ENCODE measurements at regions not wholly inside any gene's neighbourhood (a gene's known extent, or its start where the extent isn't known, plus 50 kb on each side); places are given as distances from the start of the nearest gene placed in this dataset.
"Not testable (repeated sequence)": the region's sequence is repeated elsewhere in the genome, so short reads cannot be mapped to it uniquely, and the experiment has no call there.

DNA sequence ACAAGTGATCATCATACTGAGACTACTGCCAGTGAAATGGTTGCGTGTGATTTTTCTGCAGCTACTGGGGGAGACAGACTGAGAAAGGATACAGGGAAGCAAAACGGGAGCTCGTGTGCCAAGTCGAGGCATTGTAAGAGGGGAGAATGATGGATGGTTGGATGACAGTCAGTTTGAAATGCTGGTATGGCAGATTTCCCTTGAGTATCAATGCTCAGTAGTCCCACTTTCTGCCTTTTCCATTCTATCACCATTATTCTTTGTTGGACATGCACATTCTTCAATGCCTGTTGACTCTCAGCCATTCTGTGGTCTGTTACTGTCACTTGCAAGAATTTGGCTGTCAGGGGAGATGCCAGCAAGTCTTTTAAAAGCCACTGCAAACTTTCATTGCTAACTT, 510.6 kb upstream of the RBFOX1 start:
- no peak overlapping the region for H3K4me3 Mint-ChIP-seq
- no peaks in the 10 kb centered on the region for H3K4me1 Mint-ChIP-seq (ENCODE audit: low read depth in 2 of 2)
- no peak for DNase-seq
- no peaks in the 10 kb centered on the region for H3K36me3 Mint-ChIP-seq (ENCODE audit: insufficient read depth)
- H3K9me3 Mint-ChIP-seq = peaks cover 15 to 22% of the 10 kb centered on the region in 2 donors
- H3K27ac Mint-ChIP-seq = no peak overlapping the region
- no peak for ATAC-seq (replicated peaks)
- H3K27me3 Mint-ChIP-seq = no peaks in the 10 kb centered on the region

DNA sequence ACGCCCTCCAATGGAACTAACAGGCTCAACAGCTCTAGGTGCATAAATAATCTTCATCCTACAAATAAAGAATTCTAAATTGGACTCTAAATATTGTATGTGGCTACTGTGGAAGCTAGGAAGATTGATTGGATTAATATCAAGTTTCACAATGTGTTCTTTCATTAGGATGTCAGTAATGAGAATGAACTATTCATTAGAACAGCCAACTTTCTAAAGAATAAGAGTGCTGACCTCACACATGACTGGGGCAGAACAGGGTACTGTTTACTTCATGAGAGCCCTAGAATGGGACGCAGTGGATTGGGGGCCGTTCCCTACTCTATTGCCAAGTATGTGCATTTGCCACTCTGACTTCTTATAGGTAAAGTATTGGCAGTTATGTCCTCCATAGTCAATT, 528.2 kb upstream of the RBFOX1 start:
- no peaks in the 10 kb centered on the region for H3K27me3 Mint-ChIP-seq

DNA sequence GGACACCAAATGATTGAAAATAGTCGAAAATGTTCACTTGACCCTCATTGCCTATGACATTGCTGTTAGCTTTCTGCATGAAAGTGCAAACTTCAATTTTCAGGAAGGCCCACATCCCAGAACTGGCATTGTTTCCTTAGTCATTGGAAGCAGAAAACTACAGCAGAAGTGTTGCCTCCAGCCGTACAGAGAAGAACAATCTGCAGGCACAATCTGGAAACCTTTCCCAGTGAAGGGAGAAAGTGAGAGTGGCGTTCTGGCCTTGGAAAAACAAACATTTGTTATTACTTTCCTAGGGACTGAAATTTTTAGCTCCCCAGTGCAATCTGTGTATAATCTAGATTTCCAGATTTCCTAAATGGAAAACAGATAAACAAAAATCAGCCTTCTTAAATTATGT, 529.5 kb upstream of the RBFOX1 start:
- Mint-ChIP-seq H3K4me3 (no peak overlapping the region), H3K9me3 (peaks cover 14 to 21% of the 10 kb centered on the region in 2 donors), H3K27me3 (no peaks in the 10 kb centered on the region), H3K27ac (no peak overlapping the region), H3K4me1 (ENCODE audit: low read depth in 2 of 2) (no peaks in the 10 kb centered on the region), H3K36me3 (ENCODE audit: insufficient read depth) (no peaks in the 10 kb centered on the region)
- DNase-seq (no peak), ATAC-seq (replicated peaks) (no peak)

More for the DNA sequence above, 528.2 kb upstream of the RBFOX1 start:
- Mint-ChIP-seq H3K27ac (no peak overlapping the region), H3K36me3 (ENCODE audit: insufficient read depth) (no peaks in the 10 kb centered on the region), H3K9me3 (peaks cover 10 to 13% of the 10 kb centered on the region in 2 donors), H3K4me1 (ENCODE audit: low read depth in 2 of 2) (no peaks in the 10 kb centered on the region), H3K4me3 (no peak overlapping the region)
- DNase-seq (no peak), ATAC-seq (replicated peaks) (no peak)

DNA sequence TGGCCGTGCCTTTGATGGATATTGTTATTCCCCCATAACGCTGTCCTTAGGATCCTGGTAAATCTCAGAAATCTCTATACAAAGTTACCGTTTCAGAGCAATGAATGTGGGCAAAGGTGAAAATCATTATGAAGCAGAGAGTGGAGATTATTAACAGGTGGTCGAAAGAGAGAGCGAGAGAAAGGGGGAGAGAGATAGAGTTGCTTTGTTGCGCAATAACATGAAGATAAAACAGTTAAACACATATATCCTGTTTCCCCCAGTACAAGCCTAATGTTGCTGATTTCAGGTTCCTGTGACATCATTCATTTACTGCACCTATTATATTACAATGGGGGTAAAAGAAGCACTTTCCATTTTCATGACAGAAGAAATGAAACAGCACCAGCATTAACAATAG, 535.4 kb upstream of the RBFOX1 start:
- peaks cover 23 to 28% of the 10 kb centered on the region in 2 donors for H3K9me3 Mint-ChIP-seq
- no peak overlapping the region for H3K4me3 Mint-ChIP-seq
- no peaks in the 10 kb centered on the region for H3K4me1 Mint-ChIP-seq (ENCODE audit: low read depth in 2 of 2)
- H3K27ac Mint-ChIP-seq = no peak overlapping the region
- ATAC-seq (replicated peaks) (no peak), DNase-seq (no peak)
- H3K36me3 Mint-ChIP-seq (ENCODE audit: insufficient read depth) = no peaks in the 10 kb centered on the region
- no peaks in the 10 kb centered on the region for H3K27me3 Mint-ChIP-seq

DNA sequence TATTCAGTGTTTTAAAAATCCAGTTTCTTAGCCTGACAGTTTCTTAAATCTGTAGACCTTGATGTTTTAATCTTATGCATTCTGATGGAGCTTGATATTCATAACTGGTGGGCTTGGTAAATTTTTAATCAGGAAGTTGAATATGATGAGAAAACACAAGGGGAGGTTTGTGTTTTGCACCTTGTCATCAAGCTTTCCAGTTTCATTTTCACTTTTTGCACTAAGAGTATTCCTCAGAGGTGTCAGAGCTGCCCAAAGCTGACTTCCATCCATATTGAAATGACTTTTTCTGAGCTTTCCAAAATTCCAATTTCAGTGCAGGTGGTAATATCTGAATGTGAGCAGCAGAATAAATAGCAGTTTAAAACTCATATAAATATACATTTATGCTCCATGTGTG, 555.0 kb upstream of the RBFOX1 start:
- no peak for ATAC-seq (replicated peaks)
- Mint-ChIP-seq H3K27me3 (no peaks in the 10 kb centered on the region), H3K36me3 (ENCODE audit: insufficient read depth) (no peaks in the 10 kb centered on the region), H3K4me1 (ENCODE audit: low read depth in 2 of 2) (no peaks in the 10 kb centered on the region), H3K27ac (peak overlapping the region in 1 of 2 donors; percentile 11), H3K4me3 (peak overlapping the region in 1 of 2 donors; percentile 21), H3K9me3 (peaks cover 0 to 2% of the 10 kb centered on the region in 2 donors)
- no peak for DNase-seq

DNA sequence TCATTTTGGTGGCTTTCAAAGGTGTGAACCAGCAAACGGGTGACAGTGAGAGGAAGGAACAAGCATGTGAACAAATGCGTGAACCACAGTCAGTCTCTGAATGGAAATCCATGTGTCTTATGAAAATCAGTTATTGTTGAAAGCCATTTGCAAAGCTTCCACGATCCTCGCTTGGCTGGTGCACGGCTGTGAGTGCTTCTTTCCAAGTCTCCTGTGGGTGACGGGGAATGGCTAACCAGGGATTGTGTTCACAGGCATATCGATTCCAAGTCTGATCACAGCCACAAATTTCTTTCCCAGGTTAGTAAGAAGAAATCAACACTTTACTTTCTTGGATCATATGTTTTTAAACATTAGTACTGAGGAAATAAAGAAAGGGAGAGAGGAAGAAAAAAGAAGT, 556.9 kb upstream of the RBFOX1 start:
- no peaks in the 10 kb centered on the region for H3K4me1 Mint-ChIP-seq (ENCODE audit: low read depth in 2 of 2)
- no peaks in the 10 kb centered on the region for H3K36me3 Mint-ChIP-seq (ENCODE audit: insufficient read depth)
- no peak for DNase-seq
- H3K4me3 Mint-ChIP-seq = no peak overlapping the region
- peaks cover 0 to 2% of the 10 kb centered on the region in 2 donors for H3K9me3 Mint-ChIP-seq
- ATAC-seq (replicated peaks) = no peak
- no peak overlapping the region for H3K27ac Mint-ChIP-seq
- no peaks in the 10 kb centered on the region for H3K27me3 Mint-ChIP-seq

DNA sequence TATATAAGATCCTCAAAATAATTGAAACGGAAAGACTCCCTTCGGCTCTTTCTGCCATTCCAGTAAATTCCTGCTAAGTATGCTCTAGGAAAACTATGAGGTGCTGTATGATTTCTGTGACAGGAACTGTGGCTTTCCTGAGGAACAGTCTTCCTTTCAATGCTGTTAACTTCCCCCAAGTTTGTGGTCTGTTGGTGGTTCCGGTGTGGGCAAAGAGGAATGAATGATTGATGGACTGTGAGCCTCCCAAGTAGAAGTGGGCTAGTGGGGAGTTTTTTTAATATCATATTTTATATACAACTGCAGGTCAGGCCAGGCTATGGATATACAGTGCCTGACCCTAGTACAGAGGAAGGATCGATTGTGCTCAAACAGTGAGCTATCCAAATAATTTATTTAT, 560.7 kb upstream of the RBFOX1 start:
- Mint-ChIP-seq H3K36me3 (ENCODE audit: insufficient read depth) (no peaks in the 10 kb centered on the region), H3K4me1 (ENCODE audit: low read depth in 2 of 2) (no peaks in the 10 kb centered on the region), H3K27ac (no peak overlapping the region), H3K9me3 (peaks cover 0 to 2% of the 10 kb centered on the region in 2 donors), H3K4me3 (no peak overlapping the region), H3K27me3 (no peaks in the 10 kb centered on the region)
- ATAC-seq (replicated peaks) = no peak
- no peak for DNase-seq

DNA sequence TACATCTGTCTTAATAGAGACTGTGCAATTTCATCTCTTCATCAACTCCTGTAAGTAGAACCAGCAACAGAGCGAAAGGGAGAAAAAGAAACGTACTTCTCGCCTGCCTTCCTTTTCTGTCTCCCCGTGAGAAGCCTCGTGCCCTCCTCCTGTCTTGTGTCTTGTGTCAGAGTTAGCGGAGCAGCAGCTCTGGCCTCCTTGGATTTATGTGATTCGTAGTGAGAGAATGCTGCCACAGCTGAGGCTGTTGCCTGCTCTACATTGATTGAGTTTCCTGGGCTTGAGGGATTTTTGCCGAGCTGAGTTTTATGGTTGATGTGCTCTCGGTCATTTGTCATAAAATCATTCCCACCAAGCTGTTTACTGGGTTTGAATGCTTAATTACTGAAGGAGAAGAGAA, 579.1 kb upstream of the RBFOX1 start:
- H3K27ac Mint-ChIP-seq = no peak overlapping the region
- no peaks in the 10 kb centered on the region for H3K27me3 Mint-ChIP-seq
- H3K4me1 Mint-ChIP-seq (ENCODE audit: low read depth in 2 of 2) = no peaks in the 10 kb centered on the region

DNA sequence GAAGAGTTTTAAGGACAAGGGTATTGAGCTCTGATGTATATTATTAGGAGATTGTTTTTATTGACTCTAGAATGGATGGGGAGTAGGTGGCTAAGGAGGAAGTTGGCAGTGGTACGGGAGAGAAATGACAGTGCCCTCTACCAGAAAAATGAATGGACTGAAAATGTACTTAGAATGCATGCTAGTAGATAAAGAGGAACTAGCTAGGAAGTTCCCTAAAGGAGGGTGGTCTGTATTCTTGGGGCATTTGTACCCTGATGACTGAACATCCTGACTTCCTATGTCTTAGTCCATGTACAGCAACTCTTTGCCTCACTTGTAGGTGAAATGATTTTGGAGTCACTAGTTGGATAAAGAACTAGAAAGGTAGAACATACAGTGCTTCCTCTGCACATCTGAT, 581.5 kb upstream of the RBFOX1 start:
- peaks cover 13 to 21% of the 10 kb centered on the region in 2 donors for H3K9me3 Mint-ChIP-seq
- DNase-seq = no peak
- H3K27ac Mint-ChIP-seq = no peak overlapping the region
- H3K4me3 Mint-ChIP-seq = no peak overlapping the region
- no peaks in the 10 kb centered on the region for H3K4me1 Mint-ChIP-seq (ENCODE audit: low read depth in 2 of 2)
- H3K36me3 Mint-ChIP-seq (ENCODE audit: insufficient read depth) = no peaks in the 10 kb centered on the region
- ATAC-seq (replicated peaks) = no peak
- no peaks in the 10 kb centered on the region for H3K27me3 Mint-ChIP-seq

More for the DNA sequence above, 579.1 kb upstream of the RBFOX1 start:
- H3K9me3 Mint-ChIP-seq = peaks cover 15 to 25% of the 10 kb centered on the region in 2 donors
- DNase-seq (no peak), ATAC-seq (replicated peaks) (no peak)
- H3K36me3 Mint-ChIP-seq (ENCODE audit: insufficient read depth) = no peaks in the 10 kb centered on the region
- H3K4me3 Mint-ChIP-seq = no peak overlapping the region

DNA sequence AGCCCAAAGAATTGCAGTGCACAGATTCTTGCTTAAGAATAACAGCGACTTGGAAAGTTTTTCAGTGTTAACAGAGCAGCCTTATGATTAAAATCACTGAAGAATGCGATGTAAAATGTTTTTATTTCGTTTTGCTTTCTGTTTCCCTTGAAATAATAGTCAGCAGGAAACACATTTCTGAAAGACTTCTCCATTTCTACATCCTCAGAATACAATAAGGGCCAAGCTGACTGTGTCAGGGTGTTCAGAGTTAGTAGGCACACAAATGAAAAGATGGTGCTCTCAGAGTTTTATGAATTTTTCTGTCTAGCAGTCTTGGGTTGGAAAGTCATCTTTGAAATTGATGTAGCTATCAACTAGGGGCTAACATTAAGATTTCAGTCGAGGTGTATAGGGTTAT, 582.9 kb upstream of the RBFOX1 start:
- ATAC-seq (replicated peaks) (no peak), DNase-seq (no peak)
- Mint-ChIP-seq H3K27me3 (no peaks in the 10 kb centered on the region), H3K36me3 (ENCODE audit: insufficient read depth) (no peaks in the 10 kb centered on the region), H3K4me1 (ENCODE audit: low read depth in 2 of 2) (no peaks in the 10 kb centered on the region), H3K9me3 (peaks cover 13 to 23% of the 10 kb centered on the region in 2 donors), H3K4me3 (no peak overlapping the region), H3K27ac (no peak overlapping the region)

DNA sequence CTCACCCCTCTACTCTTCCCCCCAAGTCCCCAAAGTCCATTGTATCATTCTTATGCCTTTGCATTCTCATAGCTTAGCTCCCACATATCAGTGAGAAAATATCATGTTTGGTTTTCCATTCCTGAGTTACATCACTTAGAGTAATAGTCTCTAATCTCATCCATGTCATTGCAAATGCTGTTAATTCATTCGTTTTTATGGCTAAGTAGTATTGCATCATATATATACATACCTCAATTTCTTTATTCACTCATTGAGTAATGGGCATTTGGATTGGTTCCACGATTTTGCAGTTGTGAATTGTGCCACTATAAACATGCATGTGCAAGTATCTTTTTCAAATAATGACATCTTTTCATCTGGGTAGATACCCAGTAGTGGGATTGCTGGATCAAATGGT, 596.3 kb upstream of the RBFOX1 start:
- DNase-seq; H3K27ac Mint-ChIP-seq; H3K4me3 Mint-ChIP-seq; H3K36me3 Mint-ChIP-seq (ENCODE audit: insufficient read depth); ATAC-seq (replicated peaks); H3K4me1 Mint-ChIP-seq (ENCODE audit: low read depth in 2 of 2); H3K27me3 Mint-ChIP-seq; H3K9me3 Mint-ChIP-seq: not testable (repeated sequence)

DNA sequence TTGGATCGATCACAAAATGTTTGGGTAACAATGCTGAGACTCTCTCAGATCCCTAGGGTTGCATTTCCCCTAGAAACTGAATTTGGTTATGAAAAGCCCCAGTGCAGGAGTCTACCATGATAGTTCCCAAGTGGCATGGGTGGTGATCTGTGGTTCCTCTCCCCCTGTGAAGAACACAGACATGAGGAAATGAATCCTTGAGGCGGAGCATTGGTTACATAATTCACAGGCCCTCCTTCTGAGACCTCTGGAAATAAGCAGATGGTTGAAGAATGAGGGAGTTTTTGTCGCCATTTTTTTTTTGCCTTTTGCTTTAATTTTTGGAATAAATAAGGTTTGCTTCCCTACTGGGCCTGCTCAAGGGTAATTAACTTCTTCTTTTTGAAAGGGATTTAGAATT, 597.0 kb upstream of the RBFOX1 start:
- ATAC-seq (replicated peaks) = no peak
- Mint-ChIP-seq H3K27ac (no peak overlapping the region), H3K4me3 (no peak overlapping the region), H3K4me1 (ENCODE audit: low read depth in 2 of 2) (no peaks in the 10 kb centered on the region), H3K9me3 (peaks cover 0 to 2% of the 10 kb centered on the region in 2 donors), H3K36me3 (ENCODE audit: insufficient read depth) (no peaks in the 10 kb centered on the region), H3K27me3 (no peaks in the 10 kb centered on the region)
- no peak for DNase-seq

DNA sequence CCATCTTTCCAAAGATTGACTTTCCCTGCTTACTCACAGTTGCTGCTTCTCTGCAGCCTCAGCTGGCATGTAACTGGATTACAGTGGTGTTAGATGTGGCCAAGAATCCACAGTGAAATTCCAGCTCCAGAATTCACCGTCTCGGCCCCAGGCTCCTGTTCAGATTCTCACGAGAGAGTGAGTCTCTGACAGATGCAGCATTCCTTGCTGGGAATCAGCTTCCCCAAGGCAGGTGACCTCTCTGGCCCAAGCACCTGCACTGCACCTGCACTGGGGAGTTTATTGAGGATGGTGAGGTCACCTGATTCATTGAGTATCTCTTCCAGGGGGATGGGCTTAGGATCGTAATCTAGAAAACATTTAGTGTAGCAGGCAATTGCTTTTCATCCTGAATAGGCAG, 600.5 kb upstream of the RBFOX1 start:
- Mint-ChIP-seq H3K4me1 (ENCODE audit: low read depth in 2 of 2) (no peaks in the 10 kb centered on the region), H3K27me3 (no peaks in the 10 kb centered on the region), H3K9me3 (peaks cover 0 to 3% of the 10 kb centered on the region in 2 donors), H3K36me3 (ENCODE audit: insufficient read depth) (no peaks in the 10 kb centered on the region), H3K4me3 (no peak overlapping the region), H3K27ac (no peak overlapping the region)
- ATAC-seq (replicated peaks) (no peak), DNase-seq (no peak)

DNA sequence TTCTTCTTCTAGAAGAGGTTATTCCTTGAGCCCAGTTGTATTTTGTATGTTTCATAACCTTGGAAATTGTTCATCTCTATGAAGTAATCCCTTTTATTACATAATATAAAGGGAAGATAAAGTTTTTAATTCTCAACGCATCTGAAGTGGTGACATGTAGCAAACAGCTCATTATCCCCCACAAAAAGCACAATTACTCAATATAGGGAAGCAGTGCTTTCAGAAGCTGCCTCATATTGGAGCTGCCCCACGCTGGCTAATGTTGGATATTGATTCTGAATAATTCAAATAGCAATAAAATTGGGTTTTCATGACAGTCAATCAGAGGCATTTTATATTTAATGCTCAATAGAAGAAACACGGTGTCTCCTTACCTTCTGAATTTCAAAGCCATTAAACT, 604.3 kb upstream of the RBFOX1 start:
- peaks cover 1 to 3% of the 10 kb centered on the region in 2 donors for H3K9me3 Mint-ChIP-seq
- H3K36me3 Mint-ChIP-seq (ENCODE audit: insufficient read depth) = no peaks in the 10 kb centered on the region
- no peak overlapping the region for H3K4me3 Mint-ChIP-seq
- no peaks in the 10 kb centered on the region for H3K4me1 Mint-ChIP-seq (ENCODE audit: low read depth in 2 of 2)
- no peaks in the 10 kb centered on the region for H3K27me3 Mint-ChIP-seq
- ATAC-seq (replicated peaks) = no peak
- H3K27ac Mint-ChIP-seq = no peak overlapping the region
- no peak for DNase-seq

DNA sequence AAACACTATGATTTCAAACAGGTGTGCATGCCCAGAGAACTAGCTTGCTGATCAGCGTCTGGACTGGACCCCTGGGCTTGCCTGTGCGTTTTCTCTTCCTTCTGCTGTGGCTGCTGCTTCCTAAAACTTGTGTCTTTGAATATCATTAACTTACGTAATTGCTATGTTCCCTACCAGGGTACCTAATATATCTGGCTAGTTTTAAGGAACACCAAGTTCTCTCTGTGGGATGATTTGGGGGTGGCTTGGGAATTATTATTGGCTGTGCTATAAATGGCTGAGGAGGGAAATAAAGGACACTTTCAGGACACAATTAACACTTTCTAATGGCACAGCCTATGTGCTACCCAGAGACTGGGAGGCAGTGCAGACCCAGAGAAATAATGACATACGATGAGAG, 606.0 kb upstream of the RBFOX1 start:
- Mint-ChIP-seq H3K27me3 (no peaks in the 10 kb centered on the region), H3K4me1 (ENCODE audit: low read depth in 2 of 2) (no peaks in the 10 kb centered on the region), H3K36me3 (ENCODE audit: insufficient read depth) (no peaks in the 10 kb centered on the region), H3K9me3 (peaks cover 3 to 15% of the 10 kb centered on the region in 2 donors), H3K4me3 (no peak overlapping the region), H3K27ac (no peak overlapping the region)
- DNase-seq (no peak), ATAC-seq (replicated peaks) (no peak)
